Erythroblast (primary cell): ENCODE measurements at regions not wholly inside any gene's neighbourhood (a gene's known extent, or its start where the extent isn't known, plus 50 kb on each side); places are given as distances from the start of the nearest gene placed in this dataset.

ENCODE experiments used
- GATA1 ChIP-seq: IDR thresholded peaks from 2 replicates; pipeline ENCODE4 v1.6.1; 2011; ENCODE audit warnings: low read depth, mild to moderate bottlenecking, control low read depth, low read length, moderate library complexity
- POLR2A ChIP-seq: IDR thresholded peaks from 2 replicates; pipeline ENCODE4 v1.6.1; 2011; ENCODE audit warnings: mild to moderate bottlenecking, low read length

GRCh38 chr16:9527976-9528375 is 436.5 kb downstream of the HAPSTR1 start:
- TF ChIP-seq POLR2A (no peak), GATA1 (no peak)
